Endodermal cell (in vitro differentiated cells): ENCODE measurements at regions not wholly inside any gene's neighbourhood (a gene's known extent, or its start where the extent isn't known, plus 50 kb on each side); places are given as distances from the start of the nearest gene placed in this dataset.

Experiments used
- DNase-seq: peaks from one replicate; pipeline ENCODE4 v3.0.0-alpha.2; 2017
- H3K27ac ChIP-seq: 2 replicates; pipeline ENCODE4 v1.5.1; 2013; ENCODE audit warnings: mild to moderate bottlenecking, low read depth, low read length, moderate library complexity
- H3K27me3 ChIP-seq: 2 replicates; pipeline ENCODE4 v1.6.1; 2013; ENCODE audit warnings: mild to moderate bottlenecking, low read length, moderate library complexity; ENCODE audit not compliant: insufficient read depth, control insufficient read depth, poor library complexity, severe bottlenecking
- H3K36me3 ChIP-seq: 2 replicates; pipeline ENCODE4 v1.7.0; 2013; ENCODE audit warnings: mild to moderate bottlenecking, low read length, moderate library complexity; ENCODE audit not compliant: control insufficient read depth, insufficient read depth
- H3K4me1 ChIP-seq: one replicate; pipeline ENCODE4 v1.7.0; 2013; ENCODE audit warnings: low read length; ENCODE audit not compliant: control insufficient read depth, insufficient read depth
- H3K4me3 ChIP-seq: 2 replicates; pipeline ENCODE4 v1.5.1; 2013; ENCODE audit warnings: mild to moderate bottlenecking, low read length, moderate library complexity
- H3K9ac ChIP-seq: 2 replicates; pipeline ENCODE4 v1.6.1; 2013; ENCODE audit warnings: mild to moderate bottlenecking, low read length, moderate library complexity; ENCODE audit not compliant: poor library complexity, severe bottlenecking; ENCODE audit errors: extremely low read depth
- H3K9me3 ChIP-seq: 2 replicates; pipeline ENCODE4 v1.6.1; 2013; ENCODE audit warnings: mild to moderate bottlenecking, low read length, moderate library complexity; ENCODE audit not compliant: control insufficient read depth
- H3K27ac Mint-ChIP-seq: 2 replicates; pipeline ENCODE4 v1.8.0; 2020; ENCODE audit warnings: mixed read lengths
- H3K27me3 Mint-ChIP-seq: 2 replicates; pipeline ENCODE4 v1.8.0; 2021; ENCODE audit warnings: mild to moderate bottlenecking, mixed read lengths; ENCODE audit not compliant: insufficient read depth
- H3K36me3 Mint-ChIP-seq: 2 replicates; pipeline ENCODE4 v1.8.0; 2020; ENCODE audit warnings: low read depth, mixed read lengths
- H3K4me1 Mint-ChIP-seq: 2 replicates; pipeline ENCODE4 v1.8.0; 2020; ENCODE audit warnings: mixed read lengths
- H3K4me3 Mint-ChIP-seq: 2 replicates; pipeline ENCODE4 v1.8.0; 2020; ENCODE audit warnings: mild to moderate bottlenecking, moderate library complexity, mixed read lengths
- H3K9me3 Mint-ChIP-seq: 2 replicates; pipeline ENCODE4 v1.8.0; 2020; ENCODE audit warnings: mild to moderate bottlenecking, mixed read lengths
- CTCF ChIP-seq: fragments of 200-600 bp; sonication (generic); conservative IDR thresholded peaks from 2 replicates; pipeline ENCODE4 v1.5.0; 2021; ENCODE audit warnings: antibody characterized with exemption, mild to moderate bottlenecking
- WGBS, 2 experiments: methylation state at CpG; one replicate each; pipeline versions ENCODE4 v1.1.5 to v1.1.7; 2013; ENCODE audit warnings: missing lambda C conversion rate in 2 of 2, mixed read lengths in 1 of 2; ENCODE audit not compliant: insufficient coverage in 1 of 2, insufficient read length in 1 of 2; 5-methylcytosine and 5-hydroxymethylcytosine counted together

GRCh38 chr18:55713707-55714106 lies 125.7 kb upstream of the TCF4 start:
- Mint-ChIP-seq H3K9me3 (peaks cover 22% of the 10 kb centered on the region), H3K27me3 (no peaks in the 10 kb centered on the region), H3K27ac (no peak overlapping the region), H3K36me3 (peaks cover 1% of the 10 kb centered on the region), H3K4me1 (no peaks in the 10 kb centered on the region), H3K4me3 (no peak overlapping the region)
- Histone ChIP-seq H3K4me1 (no peaks in the 10 kb centered on the region), H3K4me3 (no peak overlapping the region), H3K9me3 (peaks cover 8% of the 10 kb centered on the region), H3K27ac (no peak overlapping the region), H3K27me3 (no peaks in the 10 kb centered on the region), H3K36me3 (no peaks in the 10 kb centered on the region), H3K9ac (no peak overlapping the region)
- TF ChIP-seq CTCF, result no peak
- no peak for DNase-seq

GRCh38 chr18:55706898-55707297 lies 118.9 kb upstream of the TCF4 start:
- peaks cover 12% of the 10 kb centered on the region for H3K9me3 Mint-ChIP-seq
- 88 to 100% methylated on average over 1 to 3 of the region's 3 CpGs for WGBS, 2 experiments
- H3K36me3 Mint-ChIP-seq, result no peaks in the 10 kb centered on the region
- no peak overlapping the region for H3K9ac ChIP-seq
- no peak for TF ChIP-seq CTCF
- no peaks in the 10 kb centered on the region for H3K4me1 Mint-ChIP-seq
- H3K4me3 ChIP-seq, result no peak overlapping the region
- H3K27me3 Mint-ChIP-seq, result no peaks in the 10 kb centered on the region
- no peaks in the 10 kb centered on the region for H3K9me3 ChIP-seq
- H3K27me3 ChIP-seq, result no peaks in the 10 kb centered on the region
- no peak overlapping the region for H3K27ac Mint-ChIP-seq
- H3K4me1 ChIP-seq, result no peaks in the 10 kb centered on the region
- DNase-seq, result no peak
- no peaks in the 10 kb centered on the region for H3K36me3 ChIP-seq
- no peak overlapping the region for H3K27ac ChIP-seq
- no peak overlapping the region for H3K4me3 Mint-ChIP-seq

- no peaks in the 10 kb centered on the region for H3K4me1 Mint-ChIP-seq
Observed at GRCh38 chr18:55699233-55699765, 111.3 kb upstream of the TCF4 start.

More at GRCh38 chr18:55699233-55699765, 111.3 kb upstream of the TCF4 start:
- Histone ChIP-seq H3K9me3 (no peaks in the 10 kb centered on the region), H3K27ac (no peak overlapping the region), H3K4me3 (no peak overlapping the region), H3K9ac (no peak overlapping the region), H3K36me3 (no peaks in the 10 kb centered on the region), H3K27me3 (no peaks in the 10 kb centered on the region), H3K4me1 (no peaks in the 10 kb centered on the region)
- no peak for TF ChIP-seq CTCF
- no peak for DNase-seq
- Mint-ChIP-seq H3K36me3 (no peaks in the 10 kb centered on the region), H3K27me3 (no peaks in the 10 kb centered on the region), H3K27ac (no peak overlapping the region), H3K9me3 (peaks cover 9% of the 10 kb centered on the region), H3K4me3 (no peak overlapping the region)
- 92 to 100% methylated on average over 4 to 5 of the region's 5 CpGs for WGBS, 2 experiments
